ENCODE measurements at regions not wholly inside any gene's neighbourhood (a gene's known extent, or its start where the extent isn't known, plus 50 kb on each side); places are given as distances from the start of the nearest gene placed in this dataset.

- no peak overlapping the region for H3K4me2 ChIP-seq
- TF ChIP-seq Cebpa-rat (IDR thresholded peaks at IDR 0.05) = no peak
These were observed 281.7 kb downstream of the PPP1R2C start for GRCh38 chrX:42496239-42496638.

GRCh38 chrX:42495139-42495538 lies 282.8 kb downstream of the PPP1R2C start:
- no peak overlapping the region for H3K4me3 ChIP-seq
- H3K9me3 ChIP-seq = no peaks in the 10 kb centered on the region
- H3K4me1 ChIP-seq = no peaks in the 10 kb centered on the region
- peaks cover 16% of the 10 kb centered on the region; the same call in 1 of the 2 replicates for H4K20me1 ChIP-seq
- no peak overlapping the region for H3K9ac ChIP-seq
- H3K27ac ChIP-seq = no peak overlapping the region
- no peak overlapping the region for H3K4me2 ChIP-seq
- no peaks in the 10 kb centered on the region for H3K36me3 ChIP-seq
- no peak for TF ChIP-seq Cebpa-rat (IDR thresholded peaks at IDR 0.05)
- peaks cover 90% of the 10 kb centered on the region for H3K27me3 ChIP-seq

More at GRCh38 chrX:42496239-42496638, 281.7 kb downstream of the PPP1R2C start:
- Histone ChIP-seq H3K36me3 (no peaks in the 10 kb centered on the region), H3K4me1 (no peaks in the 10 kb centered on the region), H3K4me3 (no peak overlapping the region), H3K27ac (no peak overlapping the region), H3K27me3 (peaks cover 93% of the 10 kb centered on the region), H4K20me1 (peaks cover 16% of the 10 kb centered on the region; the same call in 1 of the 2 replicates), H3K9ac (no peak overlapping the region), H3K9me3 (no peaks in the 10 kb centered on the region)

- Histone ChIP-seq H3K9ac (no peak overlapping the region), H3K4me2 (no peak overlapping the region), H3K36me3 (no peaks in the 10 kb centered on the region), H4K20me1 (peaks cover 7% of the 10 kb centered on the region; the same call in 1 of the 2 replicates), H3K4me3 (no peak overlapping the region), H3K9me3 (no peaks in the 10 kb centered on the region), H3K4me1 (no peaks in the 10 kb centered on the region), H3K27me3 (peaks cover 84% of the 10 kb centered on the region), H3K27ac (no peak overlapping the region)
- no peak for TF ChIP-seq Cebpa-rat (IDR thresholded peaks at IDR 0.05)
These were observed 286.6 kb downstream of the PPP1R2C start for GRCh38 chrX:42491137-42491907.

- TF ChIP-seq Cebpa-rat (IDR thresholded peaks at IDR 0.05) = no peak
- Histone ChIP-seq H4K20me1 (peaks cover 7% of the 10 kb centered on the region; the same call in 1 of the 2 replicates), H3K27me3 (peaks cover 84% of the 10 kb centered on the region)
These were observed 287.9 kb downstream of the PPP1R2C start for GRCh38 chrX:42490111-42490510.

GRCh38 chrX:42485601-42486000 lies 292.4 kb downstream of the PPP1R2C start:
- no peaks in the 10 kb centered on the region for H3K36me3 ChIP-seq
- no peaks in the 10 kb centered on the region for H3K4me1 ChIP-seq
- no peak overlapping the region for H3K9ac ChIP-seq
- no peak overlapping the region for H3K4me2 ChIP-seq
- H3K9me3 ChIP-seq = no peaks in the 10 kb centered on the region
- H3K27ac ChIP-seq = no peak overlapping the region
- TF ChIP-seq Cebpa-rat (IDR thresholded peaks at IDR 0.05) = no peak
- no peak overlapping the region for H3K4me3 ChIP-seq
- no peaks in the 10 kb centered on the region; the same call in 1 of the 2 replicates for H4K20me1 ChIP-seq
- peaks cover 84% of the 10 kb centered on the region for H3K27me3 ChIP-seq

More at GRCh38 chrX:42490111-42490510, 287.9 kb downstream of the PPP1R2C start:
- Histone ChIP-seq H3K9me3 (no peaks in the 10 kb centered on the region), H3K4me2 (no peak overlapping the region), H3K9ac (no peak overlapping the region), H3K4me3 (no peak overlapping the region), H3K36me3 (no peaks in the 10 kb centered on the region), H3K4me1 (no peaks in the 10 kb centered on the region), H3K27ac (no peak overlapping the region)

- TF ChIP-seq Cebpa-rat (IDR thresholded peaks at IDR 0.05) = no peak
- Histone ChIP-seq H3K36me3 (no peaks in the 10 kb centered on the region), H4K20me1 (no peaks in the 10 kb centered on the region; the same call in 1 of the 2 replicates), H3K27me3 (peaks cover 77% of the 10 kb centered on the region), H3K4me2 (no peak overlapping the region), H3K9me3 (no peaks in the 10 kb centered on the region), H3K27ac (no peak overlapping the region), H3K9ac (no peak overlapping the region), H3K4me3 (no peak overlapping the region), H3K4me1 (no peaks in the 10 kb centered on the region)
These were observed 293.7 kb downstream of the PPP1R2C start for GRCh38 chrX:42484233-42484632.

GRCh38 chrX:42477396-42477795 lies 300.6 kb downstream of the PPP1R2C start:
- Histone ChIP-seq H4K20me1 (no peaks in the 10 kb centered on the region), H3K4me1 (peaks cover 10% of the 10 kb centered on the region; the same call in 1 of the 2 replicates), H3K36me3 (no peaks in the 10 kb centered on the region), H3K4me2 (0 out of 2 replicates have a peak overlapping the region, but pooled peaks have one; percentile 21), H3K27ac (no peak overlapping the region), H3K4me3 (no peak overlapping the region), H3K27me3 (peaks cover 37% of the 10 kb centered on the region), H3K9me3 (peaks cover 6% of the 10 kb centered on the region; the same call in 1 of the 2 replicates), H3K9ac (no peak overlapping the region)
- no peak for TF ChIP-seq Cebpa-rat (IDR thresholded peaks at IDR 0.05)

GRCh38 chrX:42472727-42473126 lies 305.2 kb downstream of the PPP1R2C start:
- Histone ChIP-seq H3K9me3 (peaks cover 6% of the 10 kb centered on the region; the same call in 1 of the 2 replicates), H4K20me1 (no peaks in the 10 kb centered on the region), H3K4me3 (no peak overlapping the region), H3K27ac (no peak overlapping the region), H3K4me1 (peaks cover 4% of the 10 kb centered on the region; the same call in 1 of the 2 replicates), H3K27me3 (peaks cover 53% of the 10 kb centered on the region), H3K4me2 (no peak overlapping the region), H3K36me3 (no peaks in the 10 kb centered on the region), H3K9ac (no peak overlapping the region)
- no peak for TF ChIP-seq Cebpa-rat (IDR thresholded peaks at IDR 0.05)

GRCh38 chrX:42466332-42467046 lies 311.5 kb downstream of the PPP1R2C start:
- Histone ChIP-seq H3K4me3 (no peak overlapping the region), H4K20me1 (no peaks in the 10 kb centered on the region), H3K27ac (no peak overlapping the region), H3K4me2 (no peak overlapping the region), H3K9me3 (no peaks in the 10 kb centered on the region), H3K9ac (no peak overlapping the region), H3K4me1 (no peaks in the 10 kb centered on the region), H3K27me3 (peaks cover 79% of the 10 kb centered on the region), H3K36me3 (no peaks in the 10 kb centered on the region)
- TF ChIP-seq Cebpa-rat (IDR thresholded peaks at IDR 0.05) = no peak

GRCh38 chrX:42465821-42466220 lies 312.1 kb downstream of the PPP1R2C start:
- no peak overlapping the region for H3K4me3 ChIP-seq
- H3K4me1 ChIP-seq = no peaks in the 10 kb centered on the region
- no peak overlapping the region for H3K27ac ChIP-seq
- H3K27me3 ChIP-seq = peaks cover 80% of the 10 kb centered on the region
- H3K9me3 ChIP-seq = no peaks in the 10 kb centered on the region
- no peak overlapping the region for H3K9ac ChIP-seq
- H3K36me3 ChIP-seq = no peaks in the 10 kb centered on the region
- TF ChIP-seq Cebpa-rat (IDR thresholded peaks at IDR 0.05) = no peak
- H4K20me1 ChIP-seq = no peaks in the 10 kb centered on the region
- no peak overlapping the region for H3K4me2 ChIP-seq

Data from BLaER1 (cell line).